AG04449 (cell line): ENCODE measurements at regions not wholly inside any gene's neighbourhood (a gene's known extent, or its start where the extent isn't known, plus 50 kb on each side); places are given as distances from the start of the nearest gene placed in this dataset.

Source experiments
- CTCF ChIA-PET: fragments of 350-600 bp; formaldehyde crosslinking; extraction: SDS; loops from one replicate; lab custom pipeline; 2021; ENCODE audit warnings: antibody characterized with exemption; lab: Yijun Ruan, JAX
- POLR2A ChIA-PET: fragments of 400-600, 350-600 bp; formaldehyde crosslinking; extraction: SDS; loops from one replicate; lab custom pipeline; 2020; ENCODE audit warnings: antibody characterized with exemption, inconsistent platforms; lab: Yijun Ruan, JAX
- DNase-seq: peaks from one replicate; pipeline ENCODE4 v3.0.0-alpha.2; 2010; ENCODE audit warnings: low read depth, low spot score
- H3K4me3 ChIP-seq: 2 replicates; pipeline ENCODE4 v1.5.1; 2011; ENCODE audit warnings: low read depth, mild to moderate bottlenecking, control low read depth, low read length
- CTCF ChIP-seq: IDR thresholded peaks from one replicate; pipeline ENCODE4 v1.5.1; 2011; ENCODE audit warnings: mild to moderate bottlenecking, moderate library complexity, low read length, control low read depth, inconsistent platforms; ENCODE audit not compliant: insufficient read depth; ENCODE audit errors: missing control alignments

GRCh38 chr10:123523833-123524232 is 142.3 kb upstream of the GPR26 start:
- no peak for DNase-seq
- ChIA-PET POLR2A (no interaction called here), CTCF (no interaction called here)
- TF ChIP-seq CTCF = no peak
- no peak overlapping the region for H3K4me3 ChIP-seq

- no peak for DNase-seq
- no peak overlapping the region for H3K4me3 ChIP-seq
- no peak for TF ChIP-seq CTCF
- ChIA-PET CTCF (no interaction called here), POLR2A (no interaction called here)
These were observed 139.6 kb upstream of the GPR26 start for GRCh38 chr10:123526356-123527064.

- CTCF ChIA-PET = no interaction called here
- no peak for TF ChIP-seq CTCF
- no peak overlapping the region for H3K4me3 ChIP-seq
- POLR2A ChIA-PET = no interaction called here
- no peak for DNase-seq
These were observed 139.0 kb upstream of the GPR26 start for GRCh38 chr10:123527151-123527550.

GRCh38 chr10:123529146-123529760 is 136.9 kb upstream of the GPR26 start:
- no peak for TF ChIP-seq CTCF
- POLR2A ChIA-PET = no interaction called here
- no peak for DNase-seq
- H3K4me3 ChIP-seq = no peak overlapping the region
- CTCF ChIA-PET = no interaction called here

GRCh38 chr10:123530166-123530870 is 135.8 kb upstream of the GPR26 start:
- no peak overlapping the region for H3K4me3 ChIP-seq
- no peak for TF ChIP-seq CTCF
- ChIA-PET POLR2A (no interaction called here), CTCF (no interaction called here)
- DNase-seq = no peak

GRCh38 chr10:123535386-123535785 is 130.8 kb upstream of the GPR26 start:
- POLR2A ChIA-PET = no interaction called here
- no peak for TF ChIP-seq CTCF
- H3K4me3 ChIP-seq = no peak overlapping the region
- CTCF ChIA-PET = no interaction called here
- DNase-seq = no peak
